HG03521 (cell line): ENCODE measurements at regions not wholly inside any gene's neighbourhood (a gene's known extent, or its start where the extent isn't known, plus 50 kb on each side); places are given as distances from the start of the nearest gene placed in this dataset.
A peak's percentile ranks its signal among the peaks of the same experiment; 100 is the strongest.

Source experiments
- ATAC-seq: cut with Tn5 transposase; IDR thresholded peaks from one replicate; pipeline ENCODE4 v1.9.1; 2021; ENCODE audit warnings: mild to moderate bottlenecking, moderate library complexity; ENCODE audit not compliant: unreplicated experiment

DNA sequence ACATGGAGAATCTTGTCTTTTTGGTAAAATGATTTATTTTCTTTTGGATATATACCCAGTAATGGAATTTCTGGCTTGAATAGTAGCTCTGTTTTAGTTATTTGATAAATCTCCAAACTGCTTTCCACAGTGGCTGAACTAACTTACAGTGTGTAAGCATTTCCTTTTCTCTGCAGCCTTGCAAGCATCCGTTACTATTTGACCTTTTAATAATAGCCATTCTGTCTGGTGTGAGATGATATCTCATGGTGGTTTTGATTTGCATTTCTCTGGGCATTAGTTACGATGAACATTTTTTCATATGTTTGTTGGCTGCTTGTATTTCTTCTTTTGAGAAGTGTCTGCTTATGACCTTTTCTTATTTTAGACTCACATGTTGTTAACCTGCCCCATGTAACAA lies 190.2 kb downstream of the GALR1 start:
- no peak for ATAC-seq

DNA sequence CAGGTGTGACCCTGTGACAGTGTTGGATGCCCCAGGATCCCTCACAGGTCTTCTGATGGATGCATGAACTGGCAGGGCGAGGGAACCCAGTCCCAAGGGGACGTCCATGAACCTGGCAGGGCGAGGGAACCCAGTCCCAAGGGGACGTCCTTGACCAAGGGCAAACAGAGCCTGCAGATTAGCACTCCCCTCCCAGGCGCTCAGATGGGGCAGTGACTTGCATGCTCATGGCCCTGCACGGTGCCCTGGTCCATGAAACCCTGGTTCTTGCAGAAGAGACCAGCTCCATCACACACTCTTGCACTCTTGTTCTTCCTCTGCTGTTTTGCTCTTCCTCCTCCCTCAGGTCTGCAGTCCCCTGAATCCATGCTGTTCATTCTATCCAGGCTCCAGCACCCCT lies 192.7 kb downstream of the GALR1 start:
- ATAC-seq, result no peak

GRCh38 chr18:77444385-77444784 lies 194.7 kb downstream of the GALR1 start:
- no peak for ATAC-seq

GRCh38 chr18:77448046-77448445 lies 198.4 kb downstream of the GALR1 start:
- ATAC-seq, result no peak

DNA sequence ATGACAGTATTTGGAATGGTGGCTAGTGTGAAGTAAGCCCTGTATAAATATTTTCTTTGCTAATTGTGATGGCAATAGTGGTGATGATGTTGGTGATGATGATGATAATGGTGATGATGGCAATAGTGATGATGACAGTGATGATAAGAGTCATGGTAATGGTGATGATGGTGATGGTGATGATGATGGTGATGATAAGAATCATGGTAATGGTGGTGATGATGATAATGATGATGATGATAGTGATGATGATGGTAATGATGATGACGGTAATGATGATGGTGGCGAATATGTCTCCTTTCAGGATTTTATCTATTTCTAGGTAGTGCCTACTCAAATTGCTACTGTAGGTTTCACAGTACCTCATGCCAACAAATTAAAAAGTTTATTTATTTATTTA lies 205.4 kb downstream of the GALR1 start:
- ATAC-seq, result no peak

DNA sequence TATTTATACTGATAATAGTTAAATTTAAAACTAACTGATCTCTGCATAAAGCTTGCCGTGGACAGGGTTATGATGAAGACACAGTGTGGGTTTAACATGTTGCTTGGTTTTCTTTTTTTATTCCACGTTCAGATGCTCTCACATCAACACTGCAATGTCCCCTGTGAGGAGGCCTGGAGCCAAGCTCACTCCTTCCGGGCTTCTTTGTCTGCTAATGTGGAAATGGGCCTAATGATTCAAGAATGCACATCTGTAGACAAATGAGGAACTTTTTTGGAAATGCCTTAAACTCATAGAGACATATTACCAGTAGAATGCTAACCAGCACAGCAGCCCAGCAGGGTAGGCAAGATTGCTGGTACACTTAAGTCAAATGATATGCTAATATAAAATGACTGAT lies 208.0 kb downstream of the GALR1 start:
- ATAC-seq, result no peak

DNA sequence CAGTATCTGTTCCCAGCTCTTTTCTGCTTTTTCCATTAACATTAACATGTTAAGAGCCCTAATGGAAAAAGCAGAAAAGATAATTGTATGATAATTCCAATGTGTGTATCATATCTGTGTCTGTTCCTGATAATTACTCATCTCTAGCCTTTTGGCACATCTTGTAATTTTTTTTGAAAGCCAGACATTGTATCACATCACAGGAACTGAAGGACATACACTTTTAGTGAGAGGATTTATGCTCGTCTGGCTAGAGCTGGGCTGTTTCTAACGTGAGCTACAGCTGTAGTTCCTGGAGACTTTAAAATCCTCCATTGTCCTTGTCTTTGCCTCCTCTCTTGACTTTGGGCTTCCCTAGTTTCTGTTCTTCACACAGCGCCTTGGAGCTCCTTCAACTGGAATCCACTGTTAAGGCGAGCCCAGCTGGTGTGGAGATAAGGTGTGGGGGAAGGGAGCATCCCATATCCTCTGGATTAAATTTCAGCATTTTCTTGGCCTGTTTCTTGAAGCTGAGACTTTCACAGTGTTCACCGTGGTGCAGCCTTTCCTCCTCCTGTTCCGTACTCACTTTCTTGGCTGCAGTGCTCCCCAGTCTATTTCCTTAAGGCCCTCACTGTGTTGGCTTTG lies 211.5 kb downstream of the GALR1 start:
- no peak for ATAC-seq

GRCh38 chr18:77464917-77465316 lies 215.3 kb downstream of the GALR1 start:
- ATAC-seq, result no peak

- ATAC-seq, result no peak
Observed at GRCh38 chr18:77466890-77467289, 217.2 kb downstream of the GALR1 start.

DNA sequence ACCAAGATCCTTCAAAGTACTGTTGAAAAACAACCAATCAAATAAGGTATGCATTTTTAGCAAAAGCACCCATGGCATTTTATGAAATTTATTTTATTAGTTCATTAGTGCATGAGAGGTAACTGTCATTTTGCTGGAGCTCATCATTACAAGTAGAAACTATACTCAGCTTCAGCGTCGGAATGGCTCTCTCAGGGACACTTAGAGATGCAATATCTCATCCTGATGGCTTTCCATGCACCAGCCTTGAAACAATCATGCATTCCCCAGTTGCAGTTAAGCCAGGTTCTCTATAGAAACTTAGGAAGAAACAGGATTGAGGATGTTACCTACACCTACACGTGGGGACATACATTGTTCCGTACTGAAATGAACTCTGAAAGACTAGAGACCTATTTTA lies 219.5 kb downstream of the GALR1 start:
- ATAC-seq, result no peak

- ATAC-seq, result no peak
Observed at GRCh38 chr18:77470569-77471413, 221.1 kb downstream of the GALR1 start.

- no peak for ATAC-seq
Observed at GRCh38 chr18:77472509-77472908, 222.9 kb downstream of the GALR1 start.

GRCh38 chr18:77478646-77479442 lies 229.2 kb downstream of the GALR1 start:
- ATAC-seq, result no peak

GRCh38 chr18:77481541-77481940 lies 231.9 kb downstream of the GALR1 start:
- no peak for ATAC-seq

- ATAC-seq, result no peak
Observed at GRCh38 chr18:77482190-77483085, 232.8 kb downstream of the GALR1 start.

- ATAC-seq, result no peak
Observed at GRCh38 chr18:77486985-77487384, 237.3 kb downstream of the GALR1 start.

- no peak for ATAC-seq
Observed at GRCh38 chr18:77487951-77488740, 238.5 kb downstream of the GALR1 start.

DNA sequence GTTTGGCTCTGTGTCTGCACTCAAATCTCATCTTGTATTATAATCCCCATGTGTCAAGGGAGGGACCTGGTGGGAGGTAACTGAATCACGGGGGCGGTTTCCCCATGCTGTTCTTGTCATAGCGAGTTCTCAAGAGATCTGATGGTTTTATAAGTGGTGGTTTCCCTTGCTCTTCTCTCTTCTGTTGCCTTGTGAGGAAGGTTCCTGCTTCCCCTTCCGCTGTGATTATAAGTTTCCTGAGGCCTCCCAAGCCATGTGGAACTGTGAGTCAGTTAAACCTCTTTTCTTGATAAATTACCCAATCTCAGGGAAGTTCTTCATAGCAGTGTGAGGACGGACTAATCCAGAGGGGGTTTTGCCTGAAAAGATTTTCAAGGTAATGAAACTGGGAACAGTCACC lies 245.4 kb downstream of the GALR1 start:
- ATAC-seq, result no peak

GRCh38 chr18:77495982-77496690 lies 246.5 kb downstream of the GALR1 start:
- peak; percentile 51 for ATAC-seq
